Inflammatory macrophage treated with lipopolysaccharide for 1 hour (primary cell): ENCODE measurements at regions not wholly inside any gene's neighbourhood (a gene's known extent, or its start where the extent isn't known, plus 50 kb on each side); places are given as distances from the start of the nearest gene placed in this dataset.

Experiments used
- DNase-seq, 2 donors: peaks; one replicate each; pipeline ENCODE4 v3.0.0-alpha.2; 2020 to 2022

DNA sequence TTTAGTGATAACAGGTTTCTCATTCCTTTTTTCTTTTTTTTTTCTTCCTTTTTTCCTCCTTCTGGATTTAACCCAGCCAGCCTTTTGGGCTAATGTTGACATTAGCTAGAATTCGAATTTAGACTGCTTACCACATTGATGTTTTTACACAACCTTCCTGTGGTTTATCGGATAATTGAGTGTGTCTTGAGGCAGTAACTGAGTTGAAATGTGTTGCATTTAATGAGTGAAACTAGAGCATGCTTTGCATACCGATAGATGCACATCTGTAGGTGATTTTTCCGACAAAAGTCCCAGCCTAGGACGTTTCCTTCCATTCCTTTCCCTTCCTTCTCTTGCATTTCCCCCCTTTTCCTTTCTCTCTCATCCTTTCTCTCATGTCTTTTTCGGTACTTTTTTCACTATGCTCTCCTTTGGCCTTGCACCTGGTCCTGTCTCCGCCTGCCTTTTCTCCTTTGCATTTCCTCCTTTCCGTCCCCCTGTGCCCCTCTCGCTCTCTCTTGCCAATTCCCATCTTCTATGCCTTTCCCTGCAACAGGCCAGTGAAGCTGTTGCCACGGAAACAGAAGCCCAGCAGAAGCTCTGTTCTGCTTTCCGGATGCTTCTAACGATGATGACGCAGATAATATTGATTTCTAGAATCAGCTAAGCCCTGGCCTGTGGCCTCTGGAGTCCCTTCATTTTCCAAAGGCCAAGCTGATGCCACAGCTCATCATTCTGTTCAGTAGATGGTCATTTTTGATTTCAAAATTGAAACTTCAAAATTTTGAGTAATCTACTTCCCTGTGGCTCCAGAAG is 76.1 kb downstream of the SLC25A47 start:
- DNase-seq: no peak

DNA sequence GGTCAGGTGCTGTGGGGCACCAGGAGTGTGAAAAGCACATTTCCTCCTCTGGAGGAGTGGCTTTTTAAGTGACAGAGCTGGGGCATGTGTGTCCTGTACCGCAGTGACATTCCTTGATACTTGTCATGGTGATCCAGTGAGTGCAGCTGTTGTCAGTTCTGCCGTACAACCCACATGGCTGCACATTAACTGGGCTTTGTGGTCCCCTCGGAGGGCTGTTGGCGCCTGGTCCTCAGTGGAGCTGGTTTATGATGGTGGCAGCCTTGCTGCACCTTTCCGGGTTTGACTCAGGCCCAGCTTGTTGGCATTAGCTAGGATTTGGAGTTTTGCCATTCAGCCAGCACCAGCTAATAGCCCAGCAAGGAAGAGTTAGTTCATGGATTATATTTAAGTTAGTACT is 77.0 kb downstream of the SLC25A47 start:
- no peak for DNase-seq

DNA sequence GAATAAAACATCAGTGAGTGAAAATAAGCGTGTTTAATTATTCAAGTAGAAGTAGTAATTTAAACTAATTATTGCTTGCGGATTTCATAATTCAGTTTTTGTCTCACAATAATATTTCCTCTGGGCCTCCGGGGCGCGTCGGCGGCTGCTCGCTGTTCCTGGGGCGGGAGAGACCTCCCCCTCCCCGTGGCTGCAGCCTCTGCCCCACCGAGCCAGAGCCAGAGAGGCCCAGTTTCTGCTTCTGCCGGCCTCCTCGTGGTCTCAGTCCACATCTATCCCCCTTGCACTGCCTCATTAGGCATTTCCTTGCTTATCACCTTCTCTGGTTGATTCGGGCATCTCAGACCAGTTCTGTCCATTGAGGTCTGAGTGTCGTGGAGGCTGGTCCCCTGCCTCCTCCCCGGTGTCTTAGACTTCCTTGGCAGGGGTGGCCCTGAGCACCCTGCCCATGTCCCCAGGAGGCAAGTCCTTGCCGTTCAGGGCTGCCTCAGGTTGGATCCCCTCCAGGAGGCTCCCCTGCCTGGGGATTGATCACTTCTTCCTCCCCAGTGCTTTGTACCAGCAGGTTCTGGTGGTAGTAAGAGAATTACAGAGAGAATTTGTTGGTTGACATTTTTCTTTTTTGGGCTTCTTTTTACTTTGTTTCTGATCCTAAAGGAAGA is 78.0 kb downstream of the SLC25A47 start:
- DNase-seq: no peak

DNA sequence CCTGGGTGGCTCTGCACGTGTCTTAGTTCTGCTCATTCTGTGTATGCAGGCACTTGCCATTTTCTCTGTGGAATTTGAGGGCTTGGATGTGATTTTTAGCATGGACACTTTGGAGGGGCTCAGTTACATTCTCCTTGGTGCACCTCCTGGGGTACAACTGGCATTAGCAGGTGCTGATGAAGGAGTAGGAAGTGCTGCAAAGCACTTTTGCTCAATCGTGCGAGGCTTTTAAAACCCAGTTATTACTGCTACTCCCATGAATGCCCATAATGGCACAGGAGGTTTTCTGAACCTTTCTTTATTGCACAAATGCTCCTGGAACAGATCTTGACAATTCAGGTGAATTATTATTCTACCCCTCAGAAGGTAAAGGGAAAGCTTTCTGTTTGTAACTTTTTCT is 78.7 kb downstream of the SLC25A47 start:
- no peak for DNase-seq

DNA sequence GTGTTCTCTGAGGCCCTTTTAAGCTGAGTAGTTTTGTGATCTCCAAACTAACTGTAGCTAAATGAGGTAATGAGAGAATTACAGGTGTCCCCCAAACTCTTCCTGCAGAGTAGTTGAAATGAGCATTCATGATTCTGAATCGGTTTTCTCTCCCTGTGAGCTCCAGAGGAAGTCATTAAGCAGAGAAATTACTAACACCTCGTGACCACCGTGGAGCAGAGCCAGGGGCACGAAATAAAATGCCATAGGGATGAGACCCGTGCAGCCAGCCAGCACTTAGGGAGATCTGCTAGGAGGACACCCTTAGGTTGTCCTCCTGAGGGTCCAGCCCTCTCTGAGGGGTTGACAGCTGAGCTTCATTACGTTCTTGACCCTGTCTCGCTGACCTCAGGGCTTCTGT is 79.5 kb downstream of the SLC25A47 start:
- no peak for DNase-seq

DNA sequence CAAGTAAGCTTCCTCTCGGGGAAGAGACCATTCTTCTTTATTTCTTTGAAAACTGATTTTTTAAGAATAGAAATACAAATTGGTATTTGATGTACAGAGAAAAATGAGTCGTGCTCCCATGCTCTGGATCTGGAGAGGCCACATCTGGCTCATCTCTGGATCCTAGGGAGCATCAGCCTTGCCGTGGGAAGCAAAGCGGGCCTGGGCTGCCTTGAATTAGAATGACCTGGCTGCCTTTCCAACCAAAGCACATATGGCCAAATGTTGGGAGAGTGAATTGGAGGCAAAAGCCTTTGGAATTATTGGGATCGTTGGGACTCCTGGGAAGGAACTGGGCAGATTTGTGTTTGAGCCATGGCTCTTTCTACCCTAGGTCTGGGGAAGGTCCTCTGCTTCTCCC is 80.0 kb downstream of the SLC25A47 start:
- DNase-seq: no peak

DNA sequence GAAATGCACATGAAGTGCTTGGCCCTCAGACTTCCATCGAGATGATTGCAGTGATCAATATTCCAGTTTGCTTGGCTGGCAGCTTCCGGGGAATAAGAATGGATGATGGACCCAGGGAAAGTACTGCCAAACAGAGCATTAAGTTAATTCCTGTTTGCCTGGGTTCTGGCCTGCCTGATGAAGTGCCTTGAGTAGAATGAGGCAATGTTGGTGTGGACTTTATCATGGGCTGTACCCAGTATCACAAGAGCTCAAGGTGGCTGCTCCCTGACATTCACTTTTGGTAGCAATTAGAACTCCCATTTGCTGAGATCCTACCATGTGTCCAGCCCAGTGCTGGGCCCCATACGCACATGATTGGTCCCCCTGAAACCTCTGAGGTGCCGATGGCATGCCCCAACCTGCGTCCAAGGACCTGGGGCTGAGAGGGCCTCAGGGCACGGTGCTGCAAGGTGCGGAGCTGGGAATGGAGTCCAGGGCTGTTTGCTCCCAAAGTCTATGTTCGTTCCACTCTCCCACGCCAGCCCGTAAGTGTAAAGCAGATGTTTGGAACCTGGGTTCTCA is 80.7 kb downstream of the SLC25A47 start:
- DNase-seq: no peak

DNA sequence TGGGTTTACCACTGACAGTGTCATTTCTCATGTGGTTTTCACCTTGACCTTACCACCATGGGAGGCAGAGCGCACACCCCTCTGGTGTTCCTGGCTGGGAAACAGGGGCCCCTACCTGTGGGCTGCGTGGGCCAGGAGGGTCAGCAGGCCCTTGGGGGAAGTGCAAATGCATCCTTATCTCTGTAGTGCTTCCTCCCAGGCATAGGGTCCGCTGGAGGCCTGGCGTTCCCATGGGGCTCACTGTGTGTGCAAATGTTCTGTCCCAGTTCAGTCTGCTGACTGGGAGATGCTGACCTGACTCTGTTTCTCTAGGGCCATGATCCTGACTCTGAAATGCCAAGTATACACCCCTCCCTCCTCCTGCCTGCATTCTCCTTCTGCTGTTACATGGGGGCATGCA is 81.3 kb downstream of the SLC25A47 start:
- DNase-seq: no peak

DNA sequence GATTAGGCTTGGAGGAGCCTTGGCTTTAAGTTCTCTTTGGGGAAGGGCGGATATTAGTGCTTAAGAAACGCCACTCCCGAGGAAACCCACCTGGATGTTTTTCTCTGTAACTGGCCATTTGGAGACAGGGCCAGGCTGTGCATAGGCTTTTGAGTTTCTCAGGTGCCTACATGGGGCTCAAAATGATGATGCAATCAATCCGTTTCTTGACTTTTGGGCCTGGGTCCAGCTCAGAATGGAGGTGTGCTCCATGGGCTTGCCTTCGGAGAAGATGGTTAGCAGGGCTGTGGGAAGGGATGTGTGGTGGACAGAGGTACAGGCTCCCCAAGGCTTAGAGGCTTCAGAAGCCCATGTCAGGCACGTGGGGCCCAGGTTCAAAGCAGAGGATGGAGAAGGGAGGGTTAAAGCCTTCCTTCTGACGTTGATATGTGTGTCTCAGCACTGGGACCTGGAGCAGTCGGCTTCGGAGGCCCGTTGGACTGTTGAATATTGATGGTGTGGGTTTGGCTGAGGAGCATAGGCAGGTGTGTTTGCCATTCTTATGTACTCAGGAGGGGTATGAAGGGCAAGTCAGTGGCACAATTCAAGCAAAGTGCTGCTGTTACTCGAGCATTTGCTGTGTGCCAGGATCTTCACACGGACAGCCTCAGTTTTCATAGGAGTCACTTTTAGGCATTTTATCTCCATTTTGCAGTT is 82.8 kb downstream of the SLC25A47 start:
- DNase-seq: no peak

DNA sequence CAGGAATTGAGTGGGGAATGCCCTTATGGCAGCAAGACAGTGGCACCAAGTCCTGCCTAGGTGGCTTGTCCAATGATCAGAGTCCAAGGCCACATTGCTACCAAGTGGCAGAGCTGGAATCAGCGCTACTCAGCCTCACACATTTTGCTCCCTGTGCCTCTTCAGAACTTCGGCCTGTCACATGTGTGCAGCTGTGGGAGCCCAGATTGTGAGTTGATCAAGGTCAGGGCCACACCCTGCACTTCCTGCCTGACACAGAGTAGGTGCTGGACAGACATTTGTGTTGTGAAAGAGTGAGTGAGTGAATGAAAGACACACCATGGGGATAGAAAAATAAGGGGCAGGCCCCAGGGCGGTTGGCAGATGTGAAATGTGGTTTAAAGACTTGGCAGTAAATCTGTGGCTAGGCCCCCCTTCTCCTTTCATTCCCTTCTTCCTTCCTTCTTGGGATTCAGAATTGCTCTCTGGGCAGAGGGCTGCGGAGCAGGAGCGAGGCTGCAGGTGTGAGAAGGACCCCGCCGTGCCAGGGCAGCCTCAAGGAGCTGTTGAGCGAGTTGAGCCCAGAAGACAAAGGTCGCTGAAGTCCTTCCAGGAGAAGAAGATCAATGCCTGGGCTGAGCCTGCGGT is 83.5 kb downstream of the SLC25A47 start:
- peak; percentile 28 to 54 for DNase-seq

DNA sequence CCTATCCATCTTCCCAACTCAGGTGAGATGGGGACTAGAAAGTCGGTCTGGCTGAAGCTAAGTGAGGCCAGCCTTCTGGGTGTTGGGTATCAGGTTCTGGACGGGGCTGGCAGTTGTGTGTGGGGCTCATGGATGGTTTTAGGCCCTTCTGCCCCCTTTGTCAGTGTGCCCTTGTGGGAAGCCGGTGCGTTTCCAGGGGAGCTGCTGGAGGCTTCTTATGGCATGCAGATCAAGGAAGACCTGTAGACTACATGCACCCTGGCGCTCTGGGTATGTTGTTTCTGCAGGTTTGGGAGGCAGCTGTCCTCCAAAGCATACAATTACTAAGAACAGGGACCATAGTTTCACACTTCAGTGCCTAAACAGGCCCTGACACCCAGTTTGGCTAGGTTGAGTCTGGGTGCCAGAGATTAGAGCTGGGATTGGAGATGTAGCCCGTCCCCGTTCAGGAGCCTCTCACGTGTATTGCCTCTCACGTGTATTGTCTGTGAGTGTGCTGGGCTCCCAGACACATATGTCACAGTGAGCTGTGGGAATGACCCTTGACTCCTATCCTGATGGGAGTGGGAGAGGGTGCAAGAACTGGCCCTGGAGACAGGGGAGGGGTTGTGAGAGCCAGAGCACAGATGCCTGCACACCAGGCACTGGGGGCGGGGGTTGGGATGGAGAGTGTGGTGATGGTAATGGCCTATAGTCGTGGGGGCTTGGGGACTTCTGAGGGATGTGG is 84.4 kb downstream of the SLC25A47 start:
- no peak for DNase-seq

DNA sequence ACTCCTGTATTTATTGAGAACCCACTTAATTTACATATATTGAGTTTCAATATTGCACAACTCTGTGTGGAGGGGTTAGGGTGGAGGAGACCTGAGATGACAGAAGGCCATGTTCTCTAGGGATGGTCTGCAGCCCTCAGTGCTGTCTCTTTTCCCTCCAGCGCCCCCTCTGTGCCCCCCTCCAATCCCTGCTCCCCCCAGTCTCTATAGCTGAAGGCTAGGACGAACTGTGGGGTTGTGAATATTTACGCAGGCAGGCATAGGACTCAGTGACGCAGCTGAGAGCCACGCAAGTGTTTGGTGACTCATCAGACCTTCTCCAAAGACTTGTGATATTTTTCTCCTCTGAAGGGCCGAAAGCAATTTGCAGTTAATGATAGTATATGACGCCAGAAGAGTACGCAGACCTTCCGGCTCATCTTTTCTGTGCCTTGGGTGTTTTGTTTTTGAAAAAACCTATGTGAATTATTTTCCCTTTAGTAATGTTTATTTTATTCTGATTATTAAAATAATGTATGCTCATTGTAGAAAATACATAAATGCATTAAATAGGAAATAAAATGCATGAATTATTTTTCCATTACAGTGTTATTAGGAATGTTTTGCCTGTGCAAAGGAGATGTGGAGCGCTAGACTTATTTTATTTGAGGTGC is 85.3 kb downstream of the SLC25A47 start:
- DNase-seq: peak; percentile 74 to 82

DNA sequence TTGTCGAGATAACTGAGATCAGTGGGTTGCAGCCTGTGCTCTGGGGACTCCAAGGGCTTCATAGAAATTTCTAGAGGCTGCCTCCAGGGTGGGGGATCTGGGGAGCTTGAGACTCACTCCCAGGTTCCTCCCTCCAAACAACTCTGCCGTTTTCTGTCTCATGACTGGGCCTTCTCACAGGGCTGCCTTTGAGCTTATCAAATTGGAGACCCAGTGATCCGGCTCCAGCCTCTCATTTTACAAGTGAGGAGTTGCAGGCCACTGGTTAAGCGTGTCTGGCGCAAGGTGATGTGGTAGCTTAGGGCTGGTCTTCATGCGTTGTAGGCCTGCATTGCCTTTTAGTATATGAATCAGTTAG is 85.8 kb downstream of the SLC25A47 start:
- no peak for DNase-seq

DNA sequence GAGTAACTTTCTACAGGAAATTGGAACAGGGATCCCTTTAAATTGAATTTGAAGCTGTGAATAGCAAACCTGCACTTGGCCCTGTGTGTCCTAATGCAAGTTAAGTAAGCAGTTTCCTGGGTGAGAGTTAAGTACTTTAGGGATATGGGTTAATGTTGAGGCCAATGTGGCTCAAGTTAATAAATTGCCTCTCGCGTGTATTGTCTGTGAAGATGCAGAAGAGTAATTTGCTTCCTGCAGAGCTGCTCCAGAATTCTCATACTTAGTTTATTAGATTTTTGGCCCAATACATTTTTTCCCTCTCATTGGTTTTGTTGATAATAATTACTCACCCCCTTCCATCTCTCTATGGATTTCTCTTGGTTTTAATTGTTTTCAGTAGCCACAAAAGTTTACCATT is 86.5 kb downstream of the SLC25A47 start:
- no peak for DNase-seq

DNA sequence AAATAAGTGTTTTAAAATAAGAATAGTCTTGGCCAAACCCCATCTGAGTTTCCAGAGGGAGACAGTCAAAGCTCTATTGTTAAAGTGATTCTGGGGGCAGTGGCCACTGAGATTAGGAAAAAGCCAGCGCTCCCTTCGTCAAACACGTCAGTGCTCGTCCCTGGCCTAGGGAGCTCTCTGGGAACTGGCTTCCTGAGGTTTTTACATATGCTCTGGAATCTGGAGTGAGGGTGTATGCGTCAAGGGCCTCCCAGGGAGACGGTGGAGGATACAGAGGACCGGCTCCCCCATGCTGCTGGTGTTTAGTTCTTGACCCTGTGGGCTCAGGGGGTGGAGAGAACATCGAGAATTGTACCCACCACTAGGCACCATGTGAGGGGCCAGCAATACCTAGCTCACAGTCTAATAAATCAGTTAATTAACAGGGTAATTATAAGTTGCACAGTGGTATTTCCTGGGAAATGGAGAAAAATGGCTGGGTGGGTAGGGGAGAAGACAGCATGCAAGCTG is 87.0 kb downstream of the SLC25A47 start:
- no peak for DNase-seq

DNA sequence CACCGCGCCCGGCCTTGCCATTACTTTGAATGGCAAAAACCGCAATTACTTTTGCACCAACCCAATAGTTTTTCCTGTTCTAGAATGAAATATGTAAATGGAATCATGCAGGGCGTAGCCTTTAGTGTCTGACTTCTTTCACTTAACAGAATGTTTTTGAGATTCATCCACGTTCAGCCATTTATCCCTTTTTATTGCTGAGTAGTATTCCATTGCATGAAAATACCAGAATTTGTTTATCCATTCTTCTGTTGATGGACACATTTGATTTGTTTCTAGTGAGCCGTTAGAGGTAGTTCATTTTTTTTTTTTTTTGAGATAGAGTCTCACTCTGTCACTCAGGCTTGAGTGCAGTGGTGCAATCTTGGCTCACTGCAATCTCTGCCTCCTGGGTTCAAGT is 90.6 kb downstream of the SLC25A47 start:
- DNase-seq: no peak

DNA sequence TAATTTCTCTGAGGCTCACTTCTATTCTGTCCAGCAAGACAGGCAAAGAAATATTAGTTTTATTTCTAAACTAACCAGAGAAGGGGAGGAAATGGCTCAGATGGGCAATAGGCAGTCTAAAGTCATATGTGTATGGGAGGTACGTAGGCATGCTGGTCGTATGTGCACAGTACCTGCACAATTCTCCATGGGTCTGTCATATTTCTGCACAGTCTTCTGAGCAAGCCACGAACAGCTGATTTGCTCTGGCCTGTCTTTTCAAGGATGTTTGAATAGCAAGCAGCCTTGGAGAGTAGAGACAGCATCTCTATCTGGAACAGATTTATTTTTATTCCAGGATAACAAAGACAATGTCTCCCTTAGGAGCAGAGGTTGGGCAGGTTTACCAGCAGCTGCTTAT is 92.1 kb downstream of the SLC25A47 start:
- no peak for DNase-seq

DNA sequence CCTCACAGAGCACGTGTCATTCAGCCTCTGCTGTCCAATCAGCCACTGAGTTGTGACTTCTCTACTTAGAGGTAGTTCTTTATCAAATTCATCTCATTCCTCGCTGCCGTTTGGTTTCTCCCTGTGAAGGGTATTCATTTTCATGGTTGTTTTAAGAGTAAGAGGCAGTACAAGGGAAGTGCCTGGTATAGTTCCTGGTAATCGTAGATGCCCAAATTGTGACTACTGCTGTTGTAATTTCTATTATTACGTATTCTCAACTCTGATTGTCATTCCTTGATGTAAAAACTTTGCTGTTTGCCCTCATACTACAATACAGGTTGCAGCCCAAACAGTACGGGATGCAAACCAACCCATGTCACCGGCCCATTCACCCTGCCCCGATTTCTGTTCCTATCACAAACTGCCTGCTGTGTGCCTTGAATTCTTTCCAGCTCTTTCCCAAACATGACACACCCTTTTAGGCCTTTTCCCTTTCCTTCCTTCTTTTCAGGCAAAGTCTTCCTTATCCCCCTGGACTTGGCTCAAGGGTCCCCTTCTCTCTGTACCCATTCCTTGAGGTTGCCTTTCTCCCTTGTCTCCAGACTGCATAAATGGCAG is 93.0 kb downstream of the SLC25A47 start:
- no peak for DNase-seq

DNA sequence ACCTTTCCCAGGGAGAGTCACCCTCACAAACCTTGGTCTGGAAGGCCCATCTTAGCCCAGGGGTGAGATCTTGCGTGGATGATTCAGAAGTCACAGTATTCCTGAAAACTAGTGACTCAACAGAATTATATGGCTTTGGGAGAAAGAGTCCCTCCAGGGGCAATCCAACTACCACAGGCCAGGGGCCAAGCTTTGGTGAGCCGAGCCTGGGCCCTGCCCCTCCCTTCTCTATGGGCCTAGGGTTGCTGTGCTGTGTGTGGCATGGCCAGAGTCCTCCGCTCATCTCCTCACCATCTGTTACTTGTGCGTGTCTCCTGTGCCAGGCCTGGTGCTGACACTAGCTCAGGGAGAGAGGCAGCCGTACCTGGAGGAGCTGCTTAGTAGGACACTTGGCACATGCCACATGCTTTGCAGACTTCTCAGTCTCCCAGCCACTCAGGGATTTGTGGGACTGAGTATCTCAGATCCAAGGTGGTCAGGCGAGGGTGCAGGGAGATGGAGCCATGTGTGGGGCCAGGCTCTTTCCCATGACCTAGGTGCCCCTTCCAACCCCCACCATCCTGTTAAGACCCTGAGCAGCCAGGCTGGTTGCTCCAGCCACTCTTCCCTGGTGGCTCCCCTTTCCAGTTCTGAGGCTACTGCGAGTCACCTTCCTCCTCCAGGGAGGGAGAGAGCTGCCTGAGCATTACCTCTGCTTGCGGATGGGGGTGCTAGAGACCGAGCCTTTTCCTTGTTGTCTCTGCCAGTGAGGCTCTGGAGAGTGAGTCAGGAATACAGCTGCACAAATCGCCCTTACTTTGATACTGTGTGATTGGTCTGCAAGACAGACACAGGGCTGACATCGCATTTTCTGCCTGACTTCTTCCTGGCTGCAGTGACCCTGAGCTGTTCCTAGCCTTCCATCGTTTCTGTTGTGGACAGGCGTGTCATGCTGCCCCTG is 94.1 kb downstream of the SLC25A47 start:
- DNase-seq: no peak

DNA sequence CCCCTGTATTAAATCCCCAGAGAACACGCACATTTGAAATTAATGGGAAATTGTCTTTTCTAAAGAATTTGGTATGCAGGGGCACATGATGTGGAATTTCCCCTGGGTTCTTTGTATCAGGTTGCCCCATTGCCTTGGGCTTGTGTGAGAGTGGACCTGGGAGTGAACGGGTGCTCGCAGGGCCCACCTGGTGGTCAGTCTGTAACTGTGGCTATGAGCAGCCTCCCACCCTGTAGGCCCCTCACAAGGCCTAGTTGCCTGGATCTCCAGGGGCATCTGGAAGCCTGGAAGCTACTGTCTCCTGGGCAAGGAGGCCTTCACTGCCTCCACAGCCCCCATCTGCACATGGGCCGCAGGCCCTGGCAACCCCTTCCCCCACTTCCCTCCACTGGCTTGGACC is 96.7 kb downstream of the SLC25A47 start:
- DNase-seq: no peak
